ENCODE measurements at regions not wholly inside any gene's neighbourhood (a gene's known extent, or its start where the extent isn't known, plus 50 kb on each side); places are given as distances from the start of the nearest gene placed in this dataset.

- TF ChIP-seq CTCF (conservative IDR thresholded peaks at IDR 0.05; ENCODE audit: low read depth, low read length) = peak; percentile 31; the same call in 1 of the 2 replicates
- no peak for TF ChIP-seq POLR2A (IDR thresholded peaks at IDR 0.05; ENCODE audit: low read depth, low read length)
- no peak for TF ChIP-seq RCOR1 (IDR thresholded peaks at IDR 0.05; ENCODE audit: insufficient replicate concordance, low read length)
- TF ChIP-seq ELK1 (IDR thresholded peaks at IDR 0.05; ENCODE audit: borderline replicate concordance, low read depth, low read length) = no peak
- TF ChIP-seq FOS (IDR thresholded peaks at IDR 0.05; ENCODE audit: low read depth, low read length) = no peak
- TF ChIP-seq RFX5 (IDR thresholded peaks at IDR 0.05; ENCODE audit: low read depth, low read length) = no peak
- TF ChIP-seq SMC3 (IDR thresholded peaks at IDR 0.05; ENCODE audit: low read depth, low read length) = no peak
- TF ChIP-seq USF2 (IDR thresholded peaks at IDR 0.05; ENCODE audit: low read depth, low read length) = no peak
- TF ChIP-seq RAD21 (IDR thresholded peaks at IDR 0.05; ENCODE audit: low read length) = peak; percentile 32; the same call in 1 of the 2 replicates
These were observed 516.5 kb downstream of the FGF9 start for GRCh38 chr13:22187329-22187728.
